Testis (tissue), 2 donors: ENCODE measurements at regions not wholly inside any gene's neighbourhood (a gene's known extent, or its start where the extent isn't known, plus 50 kb on each side); places are given as distances from the start of the nearest gene placed in this dataset.

Source experiments
- DNase-seq: peaks from one replicate; pipeline ENCODE4 v3.0.0-alpha.2; 2019
- H3K27ac ChIP-seq, 2 donors: fragments of 200-600 bp; sonication (generic); one replicate each; pipeline ENCODE4 v1.5.1; 2019
- H3K27me3 ChIP-seq: fragments of 200-600 bp; sonication (generic); one replicate; pipeline ENCODE4 v1.5.1; 2019
- H3K36me3 ChIP-seq: fragments of 200-600 bp; sonication (generic); one replicate; pipeline ENCODE4 v1.5.1; 2017; ENCODE audit warnings: low read depth; ENCODE audit errors: missing control alignments
- H3K4me1 ChIP-seq: fragments of 200-600 bp; sonication (generic); one replicate; pipeline ENCODE4 v1.5.1; 2019
- H3K4me3 ChIP-seq, 2 donors: fragments of 200-600 bp; sonication (generic); one replicate each; pipeline ENCODE4 v1.5.1; 2017 to 2019
- H3K9me3 ChIP-seq: fragments of 200-600 bp; sonication (generic); one replicate; pipeline ENCODE4 v1.5.1; 2017
- POLR2A ChIP-seq: fragments of 450-650 bp; IDR thresholded peaks from one replicate; pipeline ENCODE4 v1.6.1; 2017; ENCODE audit warnings: antibody characterized with exemption, mild to moderate bottlenecking, moderate library complexity
- WGBS, 2 donors: methylation state at CpG; one replicate each; pipeline ENCODE4 v1.1.5; 2018; 5-methylcytosine and 5-hydroxymethylcytosine counted together
- intact Hi-C: fragments of 100-400 bp; cut with DNase I; formaldehyde crosslinking; loops from one replicate; pipeline ENCODE4 v1.15.1; 2023; ENCODE audit warnings: low total_unique reads
- TF ChIP-seq, protein P1 (sequence below), 3 experiments: fragments of 450-650 bp in 2 of 3; fragments of 200-600 bp in 1 of 3; sonication (generic) in 1 of 3; IDR thresholded peaks; one replicate each; pipeline ENCODE4 v1.5.1; 2016 to 2019; ENCODE audit warnings: antibody characterized with exemption in 3 of 3, mild to moderate bottlenecking in 2 of 3, moderate library complexity in 1 of 3

- Histone ChIP-seq H3K9me3 (no peaks in the 10 kb centered on the region), H3K4me3 (no peak overlapping the region), H3K27me3 (no peaks in the 10 kb centered on the region), H3K4me1 (peaks cover 10% of the 10 kb centered on the region), H3K27ac (no peak overlapping the region), H3K36me3 (no peaks in the 10 kb centered on the region)
- WGBS, 2 donors: 80 to 84% methylated on average over 3 of the region's 3 CpGs
- no peak for DNase-seq
- TF ChIP-seq POLR2A: no peak
- TF ChIP-seq, protein P1, sequence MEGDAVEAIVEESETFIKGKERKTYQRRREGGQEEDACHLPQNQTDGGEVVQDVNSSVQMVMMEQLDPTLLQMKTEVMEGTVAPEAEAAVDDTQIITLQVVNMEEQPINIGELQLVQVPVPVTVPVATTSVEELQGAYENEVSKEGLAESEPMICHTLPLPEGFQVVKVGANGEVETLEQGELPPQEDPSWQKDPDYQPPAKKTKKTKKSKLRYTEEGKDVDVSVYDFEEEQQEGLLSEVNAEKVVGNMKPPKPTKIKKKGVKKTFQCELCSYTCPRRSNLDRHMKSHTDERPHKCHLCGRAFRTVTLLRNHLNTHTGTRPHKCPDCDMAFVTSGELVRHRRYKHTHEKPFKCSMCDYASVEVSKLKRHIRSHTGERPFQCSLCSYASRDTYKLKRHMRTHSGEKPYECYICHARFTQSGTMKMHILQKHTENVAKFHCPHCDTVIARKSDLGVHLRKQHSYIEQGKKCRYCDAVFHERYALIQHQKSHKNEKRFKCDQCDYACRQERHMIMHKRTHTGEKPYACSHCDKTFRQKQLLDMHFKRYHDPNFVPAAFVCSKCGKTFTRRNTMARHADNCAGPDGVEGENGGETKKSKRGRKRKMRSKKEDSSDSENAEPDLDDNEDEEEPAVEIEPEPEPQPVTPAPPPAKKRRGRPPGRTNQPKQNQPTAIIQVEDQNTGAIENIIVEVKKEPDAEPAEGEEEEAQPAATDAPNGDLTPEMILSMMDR (IDR thresholded peaks at IDR 0.05): no peak
- intact Hi-C loops: no loop called here
Observed at GRCh38 chr6:22045261-22045912, 251.4 kb downstream of the PRL start.

DNA sequence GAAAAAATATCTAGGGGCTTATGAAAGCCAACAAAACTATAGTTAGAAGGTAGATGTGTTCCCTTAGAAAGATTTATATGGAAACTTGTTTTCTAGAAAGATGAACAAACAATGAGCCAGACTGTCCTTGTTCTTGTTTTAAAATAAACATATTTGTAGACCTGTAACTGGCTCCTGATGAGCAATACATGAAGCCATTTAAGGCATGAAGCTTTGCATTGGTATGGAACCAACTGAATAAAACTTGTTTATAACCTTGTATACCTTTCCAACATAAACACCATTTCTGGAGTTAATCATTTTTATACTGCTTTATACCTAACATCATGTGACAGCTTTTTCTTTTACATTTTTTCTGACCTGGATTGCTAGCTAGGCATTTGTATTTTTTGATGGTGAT is 247.8 kb downstream of the PRL start:
- Histone ChIP-seq H3K27me3 (no peaks in the 10 kb centered on the region), H3K27ac (no peak overlapping the region), H3K9me3 (no peaks in the 10 kb centered on the region), H3K4me1 (no peaks in the 10 kb centered on the region), H3K36me3 (no peaks in the 10 kb centered on the region), H3K4me3 (no peak overlapping the region)
- intact Hi-C loops: no loop called here
- no peak for DNase-seq
- TF ChIP-seq, protein P1 (IDR thresholded peaks at IDR 0.05): no peak
- TF ChIP-seq POLR2A: no peak

DNA sequence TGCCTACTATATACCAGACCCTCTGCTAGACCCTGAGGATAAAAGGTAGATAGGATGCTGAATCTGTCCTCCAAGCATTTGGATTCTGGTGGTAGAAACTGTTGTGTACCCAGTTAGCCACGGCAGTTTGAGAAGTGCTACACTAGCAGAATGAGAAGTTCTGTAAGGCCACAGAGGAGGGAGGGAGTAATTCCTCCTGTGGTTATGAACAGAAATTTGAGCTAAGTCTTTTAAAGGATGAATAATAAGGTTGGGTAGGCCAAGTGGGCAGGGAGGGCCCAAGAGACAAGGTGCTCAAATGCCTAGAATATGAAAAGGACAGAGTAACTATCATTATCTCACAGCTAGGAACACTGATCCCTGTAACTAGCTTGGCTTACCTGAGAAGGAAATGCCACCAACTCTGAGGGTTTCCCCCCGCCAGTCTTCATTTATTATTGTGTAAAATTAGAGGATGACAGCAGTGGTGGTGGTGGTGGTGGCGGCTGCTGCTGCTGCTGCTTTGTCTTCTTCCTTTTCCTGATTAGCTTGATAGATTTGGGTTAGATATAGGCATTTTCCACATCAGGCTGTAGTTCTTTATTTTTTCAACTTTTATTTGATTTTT is 243.3 kb downstream of the PRL start:
- no peaks in the 10 kb centered on the region for H3K27me3 ChIP-seq
- no peaks in the 10 kb centered on the region for H3K9me3 ChIP-seq
- H3K27ac ChIP-seq: no peak overlapping the region
- TF ChIP-seq, protein P1 (IDR thresholded peaks at IDR 0.05): no peak
- TF ChIP-seq POLR2A: no peak
- intact Hi-C loops: no loop called here
- DNase-seq: no peak
- WGBS, 2 donors: 84 to 94% methylated on average over 3 of the region's 3 CpGs
- no peak overlapping the region for H3K4me3 ChIP-seq
- H3K4me1 ChIP-seq: no peaks in the 10 kb centered on the region
- H3K36me3 ChIP-seq: no peaks in the 10 kb centered on the region

DNA sequence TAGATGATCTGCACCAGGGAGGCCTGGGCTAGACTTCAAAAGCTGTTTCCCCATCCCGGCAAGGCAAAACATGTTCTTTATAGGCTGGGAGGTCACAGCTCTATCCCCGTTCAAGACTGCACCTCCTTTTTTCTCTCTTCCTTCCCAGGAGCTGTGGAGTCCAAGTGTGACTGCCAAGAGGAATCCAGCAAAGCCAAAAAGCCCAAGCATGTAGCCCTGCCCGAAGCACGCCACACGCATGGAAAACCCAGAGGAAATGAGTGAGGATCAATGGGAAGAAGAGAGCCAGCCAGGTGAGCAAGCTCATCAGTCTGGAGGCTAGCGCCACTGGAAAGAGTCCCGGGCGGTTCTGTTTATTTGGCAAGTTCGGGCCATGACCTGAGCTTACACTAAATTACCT is 240.4 kb downstream of the PRL start:
- intact Hi-C loops: no loop called here
- DNase-seq: peak; percentile 24
- H3K9me3 ChIP-seq: no peaks in the 10 kb centered on the region
- no peaks in the 10 kb centered on the region for H3K27me3 ChIP-seq
- H3K27ac ChIP-seq: no peak overlapping the region
- no peak for TF ChIP-seq POLR2A
- WGBS, 2 donors: 44 to 51% methylated on average over 9 of the region's 9 CpGs
- H3K4me3 ChIP-seq: no peak overlapping the region
- H3K36me3 ChIP-seq: no peaks in the 10 kb centered on the region
- H3K4me1 ChIP-seq: no peaks in the 10 kb centered on the region

DNA sequence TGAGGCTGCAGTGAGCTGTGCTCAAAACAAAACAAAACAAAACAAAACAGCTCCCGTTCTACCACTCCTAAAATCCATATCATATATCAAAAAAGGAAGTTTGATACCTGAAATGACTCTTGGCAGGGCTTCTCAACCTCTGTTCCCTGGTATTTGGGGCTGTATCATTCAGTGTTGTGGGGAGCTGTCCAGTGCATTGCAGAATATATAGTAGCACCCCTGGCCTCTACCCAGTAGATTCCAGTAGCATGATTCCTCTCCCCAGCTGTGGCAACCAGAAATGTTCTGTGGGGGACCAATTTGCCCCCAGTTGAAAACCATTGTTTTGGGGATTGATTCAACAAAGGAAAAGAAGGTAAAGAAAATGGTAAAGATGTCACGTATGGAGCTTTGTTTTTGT is 238.9 kb downstream of the PRL start:
- WGBS, 2 donors: 74 to 88% methylated on average over 2 of the region's 2 CpGs
- Histone ChIP-seq H3K36me3 (no peaks in the 10 kb centered on the region), H3K9me3 (no peaks in the 10 kb centered on the region), H3K27ac (no peak overlapping the region), H3K27me3 (no peaks in the 10 kb centered on the region), H3K4me1 (no peaks in the 10 kb centered on the region), H3K4me3 (no peak overlapping the region)
- DNase-seq: no peak
- TF ChIP-seq, protein P1 (IDR thresholded peaks at IDR 0.05): no peak
- TF ChIP-seq POLR2A: no peak
- intact Hi-C loops: no loop called here
